H9 (cell line): ENCODE measurements at regions not wholly inside any gene's neighbourhood (a gene's known extent, or its start where the extent isn't known, plus 50 kb on each side); places are given as distances from the start of the nearest gene placed in this dataset.

ENCODE experiments used
- DNase-seq: peaks from one replicate; pipeline ENCODE4 v3.0.0-alpha.2; 2017
- H2AFZ ChIP-seq: one replicate; pipeline ENCODE4 v1.6.1; 2013; ENCODE audit warnings: mild to moderate bottlenecking, low read length, control low read depth, moderate library complexity
- H2AK5ac ChIP-seq: 2 replicates; pipeline ENCODE4 v1.6.1; 2013; ENCODE audit warnings: low read length, control low read depth, mixed read lengths; ENCODE audit not compliant: insufficient read length
- H2BK120ac ChIP-seq: one replicate; pipeline ENCODE4 v1.6.1; 2013; ENCODE audit warnings: low read depth, mild to moderate bottlenecking, low read length, control low read depth, inconsistent platforms; ENCODE audit not compliant: poor library complexity, severe bottlenecking
- H2BK12ac ChIP-seq: 2 replicates; pipeline ENCODE4 v1.6.1; 2013; ENCODE audit warnings: low read length, control low read depth, mixed read lengths, low read depth; ENCODE audit not compliant: insufficient read length
- H2BK15ac ChIP-seq: 2 replicates; pipeline ENCODE4 v1.6.1; 2013; ENCODE audit warnings: low read depth, low read length, control low read depth
- H2BK20ac ChIP-seq: one replicate; pipeline ENCODE4 v1.6.1; 2013; ENCODE audit warnings: low read depth, mild to moderate bottlenecking, low read length, control low read depth, inconsistent platforms; ENCODE audit not compliant: poor library complexity, severe bottlenecking
- H2BK5ac ChIP-seq: 2 replicates; pipeline ENCODE4 v1.6.1; 2013; ENCODE audit warnings: low read length, control low read depth, mixed read lengths; ENCODE audit not compliant: insufficient read length
- H3K14ac ChIP-seq: 2 replicates; pipeline ENCODE4 v1.6.1; 2013; ENCODE audit warnings: low read length, control low read depth; ENCODE audit not compliant: insufficient read depth
- H3K18ac ChIP-seq: 2 replicates; pipeline ENCODE4 v1.6.1; 2013; ENCODE audit warnings: low read depth, mild to moderate bottlenecking, mixed read lengths, low read length, control low read depth; ENCODE audit not compliant: insufficient read length
- H3K23ac ChIP-seq: 2 replicates; pipeline ENCODE4 v1.6.1; 2013; ENCODE audit warnings: low read length, control low read depth, mixed read lengths, low read depth; ENCODE audit not compliant: insufficient read length
- H3K23me2 ChIP-seq: 2 replicates; pipeline ENCODE4 v1.6.1; 2013; ENCODE audit warnings: low read depth, mild to moderate bottlenecking, mixed read lengths, low read length, control low read depth; ENCODE audit not compliant: insufficient read length, poor library complexity, severe bottlenecking
- H3K27ac ChIP-seq: 2 replicates; pipeline ENCODE4 v1.5.1; 2013; ENCODE audit warnings: low read length, control low read depth, mixed read lengths, low read depth; ENCODE audit not compliant: insufficient read length
- H3K27me3 ChIP-seq: 2 replicates; pipeline ENCODE4 v1.6.1; 2013; ENCODE audit warnings: low read length, control low read depth, inconsistent platforms; ENCODE audit not compliant: insufficient read depth
- H3K4ac ChIP-seq: 2 replicates; pipeline ENCODE4 v1.6.1; 2013; ENCODE audit warnings: low read depth, mild to moderate bottlenecking, control low read depth, inconsistent platforms, low read length, moderate library complexity
- H3K4me1 ChIP-seq: 2 replicates; pipeline ENCODE4 v1.6.1; 2013; ENCODE audit warnings: low read length, control low read depth, inconsistent platforms; ENCODE audit not compliant: insufficient read depth
- H3K4me2 ChIP-seq: 2 replicates; pipeline ENCODE4 v1.6.1; 2013; ENCODE audit warnings: low read length, control low read depth, mixed read lengths; ENCODE audit not compliant: insufficient read length, insufficient read depth
- H3K56ac ChIP-seq: 2 replicates; pipeline ENCODE4 v1.6.1; 2013; ENCODE audit warnings: low read depth, mild to moderate bottlenecking, mixed read lengths, low read length, control low read depth; ENCODE audit not compliant: insufficient read length
- H3K79me1 ChIP-seq: 2 replicates; pipeline ENCODE4 v1.6.1; 2013; ENCODE audit warnings: low read depth, mild to moderate bottlenecking, moderate library complexity, low read length, control low read depth, inconsistent platforms; ENCODE audit not compliant: insufficient read depth, poor library complexity, severe bottlenecking
- H3K79me2 ChIP-seq: 2 replicates; pipeline ENCODE4 v1.6.1; 2013; ENCODE audit warnings: low read length, control low read depth, inconsistent platforms; ENCODE audit not compliant: insufficient read depth
- H3K9ac ChIP-seq: 2 replicates; pipeline ENCODE4 v1.6.1; 2013; ENCODE audit warnings: low read length, control low read depth, mixed read lengths; ENCODE audit not compliant: insufficient read length; ENCODE audit errors: extremely low read depth
- H3K9me3 ChIP-seq: one replicate; pipeline ENCODE4 v1.6.1; 2013; ENCODE audit warnings: low read depth, low read length, inconsistent platforms; ENCODE audit not compliant: control insufficient read depth
- H3T11ph ChIP-seq: one replicate; pipeline ENCODE4 v1.6.1; 2013; ENCODE audit warnings: mild to moderate bottlenecking, low read length, control low read depth, inconsistent platforms
- H4K20me1 ChIP-seq: one replicate; pipeline ENCODE4 v1.6.1; 2013; ENCODE audit not compliant: control insufficient read depth, insufficient read length, insufficient read depth
- H4K5ac ChIP-seq: 2 replicates; pipeline ENCODE4 v1.6.1; 2013; ENCODE audit warnings: low read depth, mild to moderate bottlenecking, mixed read lengths, low read length, control low read depth; ENCODE audit not compliant: insufficient read length
- H4K8ac ChIP-seq: replicated peaks from 2 replicates; pipeline ENCODE4 v1.6.1; 2013; ENCODE audit warnings: low read length, control low read depth, mixed read lengths, low read depth; ENCODE audit not compliant: insufficient read length
- H4K91ac ChIP-seq: 2 replicates; pipeline ENCODE4 v1.6.1; 2013; ENCODE audit warnings: low read depth, mild to moderate bottlenecking, moderate library complexity, mixed read lengths, low read length, control low read depth; ENCODE audit not compliant: insufficient read length
- H3K27ac Mint-ChIP-seq, 3 experiments: 2 replicates in 2 of 3; 3 replicates in 1 of 3; pipeline ENCODE4 v1.8.0; 2020 to 2021; ENCODE audit warnings: mixed read lengths in 3 of 3, mild to moderate bottlenecking in 1 of 3, moderate library complexity in 1 of 3
- H3K27me3 Mint-ChIP-seq: 2 replicates; pipeline ENCODE4 v1.8.0; 2021; ENCODE audit warnings: low read depth, mild to moderate bottlenecking, moderate library complexity, mixed read lengths
- H3K36me3 Mint-ChIP-seq, 3 experiments: 2 replicates in 2 of 3; 3 replicates in 1 of 3; pipeline ENCODE4 v1.8.0; 2020 to 2021; ENCODE audit warnings: low read depth in 3 of 3, mixed read lengths in 3 of 3; ENCODE audit not compliant: insufficient read depth in 1 of 3
- H3K4me1 Mint-ChIP-seq, 2 experiments: 2 replicates each; pipeline ENCODE4 v1.8.0; 2020; ENCODE audit warnings: mixed read lengths in 2 of 2
- H3K4me3 Mint-ChIP-seq, 2 experiments: 2 replicates in 1 of 2; 3 replicates in 1 of 2; pipeline ENCODE4 v1.8.0; 2020 to 2021; ENCODE audit warnings: mild to moderate bottlenecking in 2 of 2, mixed read lengths in 2 of 2, moderate library complexity in 1 of 2
- H3K9me3 Mint-ChIP-seq, 2 experiments: 2 replicates in 1 of 2; 3 replicates in 1 of 2; pipeline ENCODE4 v1.8.0; 2020; ENCODE audit warnings: mild to moderate bottlenecking in 2 of 2, mixed read lengths in 2 of 2, moderate library complexity in 1 of 2
- CTCF ChIP-seq: fragments of 200-600 bp; sonication (generic); conservative IDR thresholded peaks from 3 replicates; pipeline ENCODE4 v1.8.0; 2021; ENCODE audit warnings: antibody characterized with exemption, mild to moderate bottlenecking
- WGBS: extraction: QIAGEN DNeasy Blood & Tissue Kit; methylation state at CpG from one replicate; pipeline ENCODE4 v1.1.7; 2013; ENCODE audit warnings: missing lambda C conversion rate, low lambda C conversion rate, mixed read lengths; ENCODE audit not compliant: insufficient read length; ENCODE audit errors: extremely low coverage; 5-methylcytosine and 5-hydroxymethylcytosine counted together

- Histone ChIP-seq H2BK5ac (no peak overlapping the region), H3K27ac (no peak overlapping the region), H2BK120ac (no peak overlapping the region), H4K8ac (no peak overlapping the region), H3K4ac (no peak overlapping the region), H3K56ac (no peak overlapping the region), H2AFZ (no peak overlapping the region), H3K4me1 (no peaks in the 10 kb centered on the region; the same call in 1 of the 2 replicates), H3K79me2 (no peaks in the 10 kb centered on the region), H2BK12ac (no peak overlapping the region), H3K4me2 (no peak overlapping the region), H3T11ph (no peak overlapping the region), H3K27me3 (no peaks in the 10 kb centered on the region), H4K91ac (no peak overlapping the region), H3K79me1 (no peaks in the 10 kb centered on the region), H3K18ac (no peak overlapping the region), H2BK15ac (no peak overlapping the region), H3K23me2 (no peaks in the 10 kb centered on the region), H4K5ac (no peak overlapping the region), H3K23ac (no peak overlapping the region), H2AK5ac (no peak overlapping the region), H3K9me3 (no peaks in the 10 kb centered on the region), H2BK20ac (no peak overlapping the region), H3K14ac (no peak overlapping the region), H3K9ac (no peak overlapping the region), H4K20me1 (no peaks in the 10 kb centered on the region)
- no peaks in the 10 kb centered on the region for H3K9me3 Mint-ChIP-seq
- no peaks in the 10 kb centered on the region for H3K27me3 Mint-ChIP-seq
- H3K4me3 Mint-ChIP-seq: no peak overlapping the region
- no peaks in the 10 kb centered on the region for H3K36me3 Mint-ChIP-seq
- no CpG with 5 or more reads among the region's 2 CpGs for WGBS
- no peak for DNase-seq
- no peak overlapping the region for H3K27ac Mint-ChIP-seq
- peaks cover 14 to 17% of the 10 kb centered on the region in 2 experiments for H3K4me1 Mint-ChIP-seq
- no peak for TF ChIP-seq CTCF
These were observed 504.7 kb downstream of the KCNJ2 start for GRCh38 chr17:70674061-70674460.
